Smooth muscle cell (in vitro differentiated cells): ENCODE measurements at regions not wholly inside any gene's neighbourhood (a gene's known extent, or its start where the extent isn't known, plus 50 kb on each side); places are given as distances from the start of the nearest gene placed in this dataset.

Experiments
- DNase-seq: peaks from one replicate; lab custom pipeline; 2025; ENCODE audit not compliant: unreplicated experiment; lab: John Stamatoyannopoulos, UW
- H2AFZ ChIP-seq: fragments of 200-600 bp; sonication (generic); 2 replicates; pipeline ENCODE4 v1.6.0; 2016; ENCODE audit warnings: antibody characterized with exemption, low read depth, mild to moderate bottlenecking
- H3F3A ChIP-seq: fragments of 200-600 bp; sonication (generic); 2 replicates; pipeline ENCODE4 v1.6.0; 2017; ENCODE audit warnings: antibody characterized with exemption, low read depth
- H3K27ac ChIP-seq: fragments of 200-600 bp; sonication (generic); 2 replicates; pipeline ENCODE4 v1.5.1; 2016; ENCODE audit warnings: low read depth, mild to moderate bottlenecking
- H3K27me3 ChIP-seq: fragments of 200-600 bp; sonication (generic); 2 replicates; pipeline ENCODE4 v1.6.1; 2016; ENCODE audit warnings: low read depth, mild to moderate bottlenecking
- H3K36me3 ChIP-seq: fragments of 200-600 bp; sonication (generic); 2 replicates; pipeline ENCODE4 v1.5.1; 2016; ENCODE audit warnings: low read depth
- H3K4me1 ChIP-seq: fragments of 200-600 bp; sonication (generic); 2 replicates; pipeline ENCODE4 v1.5.1; 2016; ENCODE audit warnings: low read depth
- H3K4me2 ChIP-seq: fragments of 200-600 bp; sonication (generic); 2 replicates; pipeline ENCODE4 v1.6.0; 2016; ENCODE audit warnings: mild to moderate bottlenecking
- H3K4me3 ChIP-seq: fragments of 200-600 bp; sonication (generic); 2 replicates; pipeline ENCODE4 v1.5.1; 2016; ENCODE audit warnings: mild to moderate bottlenecking
- H3K79me2 ChIP-seq: fragments of 200-600 bp; sonication (generic); 2 replicates; pipeline ENCODE4 v1.6.0; 2016; ENCODE audit warnings: low read depth, mild to moderate bottlenecking
- H3K9ac ChIP-seq: fragments of 200-600 bp; sonication (generic); 2 replicates; pipeline ENCODE4 v1.6.0; 2016; ENCODE audit warnings: low read depth
- H3K9me3 ChIP-seq: fragments of 200-600 bp; sonication (generic); replicated peaks from 2 replicates; pipeline ENCODE4 v1.5.1; 2016; ENCODE audit warnings: low read depth
- H4K20me1 ChIP-seq: fragments of 200-600 bp; sonication (generic); 2 replicates; pipeline ENCODE4 v1.6.0; 2016; ENCODE audit warnings: low read depth
- WGBS: methylation state at CpG from one replicate; pipeline ENCODE4 v1.1.7; 2016; ENCODE audit warnings: low lambda C conversion rate; 5-methylcytosine and 5-hydroxymethylcytosine counted together
- TF ChIP-seq, protein P1 (sequence below): fragments of 200-600 bp; sonication (generic); IDR thresholded peaks from 2 replicates; pipeline ENCODE4 v1.5.1; 2017; ENCODE audit warnings: borderline replicate concordance, mild to moderate bottlenecking, antibody characterized with exemption; ENCODE audit not compliant: insufficient read depth, poor library complexity, severe bottlenecking

DNA sequence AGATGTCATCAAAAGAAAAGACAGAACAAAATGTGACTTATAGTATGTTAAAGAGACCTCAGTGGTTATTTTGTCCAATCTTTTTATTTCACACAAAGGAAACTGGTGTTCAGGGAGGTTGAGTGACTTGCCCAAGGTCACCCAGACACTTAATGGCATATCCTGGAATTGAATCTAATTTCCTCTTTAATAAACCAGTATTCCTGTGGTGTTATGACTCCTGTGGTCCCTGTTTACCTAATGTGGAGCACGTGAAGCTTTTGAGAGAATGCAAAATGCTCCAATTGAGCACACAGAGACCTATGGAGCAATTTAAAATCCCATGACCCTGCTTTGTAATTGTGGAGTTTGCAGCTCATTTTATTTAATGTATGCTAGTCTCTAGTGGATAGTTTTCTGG is 251.9 kb downstream of the REEP3 start:
- Histone ChIP-seq H3K27me3 (peaks cover 4% of the 10 kb centered on the region), H3K27ac (no peak overlapping the region), H3K4me1 (no peaks in the 10 kb centered on the region), H3K4me2 (no peak overlapping the region), H3F3A (no peaks in the 10 kb centered on the region), H3K9me3 (no peaks in the 10 kb centered on the region), H2AFZ (no peak overlapping the region), H3K4me3 (no peak overlapping the region), H3K36me3 (no peaks in the 10 kb centered on the region), H3K79me2 (no peaks in the 10 kb centered on the region), H4K20me1 (no peaks in the 10 kb centered on the region), H3K9ac (no peak overlapping the region)
- no peak for DNase-seq
- TF ChIP-seq, protein P1, sequence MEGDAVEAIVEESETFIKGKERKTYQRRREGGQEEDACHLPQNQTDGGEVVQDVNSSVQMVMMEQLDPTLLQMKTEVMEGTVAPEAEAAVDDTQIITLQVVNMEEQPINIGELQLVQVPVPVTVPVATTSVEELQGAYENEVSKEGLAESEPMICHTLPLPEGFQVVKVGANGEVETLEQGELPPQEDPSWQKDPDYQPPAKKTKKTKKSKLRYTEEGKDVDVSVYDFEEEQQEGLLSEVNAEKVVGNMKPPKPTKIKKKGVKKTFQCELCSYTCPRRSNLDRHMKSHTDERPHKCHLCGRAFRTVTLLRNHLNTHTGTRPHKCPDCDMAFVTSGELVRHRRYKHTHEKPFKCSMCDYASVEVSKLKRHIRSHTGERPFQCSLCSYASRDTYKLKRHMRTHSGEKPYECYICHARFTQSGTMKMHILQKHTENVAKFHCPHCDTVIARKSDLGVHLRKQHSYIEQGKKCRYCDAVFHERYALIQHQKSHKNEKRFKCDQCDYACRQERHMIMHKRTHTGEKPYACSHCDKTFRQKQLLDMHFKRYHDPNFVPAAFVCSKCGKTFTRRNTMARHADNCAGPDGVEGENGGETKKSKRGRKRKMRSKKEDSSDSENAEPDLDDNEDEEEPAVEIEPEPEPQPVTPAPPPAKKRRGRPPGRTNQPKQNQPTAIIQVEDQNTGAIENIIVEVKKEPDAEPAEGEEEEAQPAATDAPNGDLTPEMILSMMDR, result no peak
- 48% methylated on average over 1 of the region's 1 CpG for WGBS

DNA sequence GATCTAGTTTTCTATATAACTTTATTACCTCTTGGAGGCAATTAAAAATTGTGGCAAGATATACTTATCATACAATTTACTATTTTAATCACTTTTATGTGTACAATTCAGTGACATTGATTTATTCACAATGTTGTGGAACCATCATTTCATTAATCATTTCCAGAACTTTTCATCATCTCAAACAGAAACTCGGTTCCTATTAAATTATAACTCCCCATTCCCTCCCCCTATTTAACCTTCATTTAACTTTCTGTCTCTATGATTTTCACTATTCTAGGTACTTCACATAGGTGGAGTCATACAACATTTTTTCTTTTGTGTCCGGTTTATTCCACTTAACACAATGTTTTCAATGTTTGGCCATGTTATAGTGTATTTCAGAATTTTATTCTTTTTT is 252.8 kb downstream of the REEP3 start:
- Histone ChIP-seq H3K27me3 (peaks cover 4% of the 10 kb centered on the region), H2AFZ (no peak overlapping the region), H3K27ac (no peak overlapping the region), H3F3A (no peaks in the 10 kb centered on the region), H3K4me2 (no peak overlapping the region), H4K20me1 (no peaks in the 10 kb centered on the region), H3K4me3 (no peak overlapping the region), H3K9ac (no peak overlapping the region), H3K79me2 (no peaks in the 10 kb centered on the region), H3K36me3 (no peaks in the 10 kb centered on the region), H3K9me3 (no peaks in the 10 kb centered on the region), H3K4me1 (no peaks in the 10 kb centered on the region)
- TF ChIP-seq, protein P1, result no peak
- no peak for DNase-seq
- 95% methylated on average over 2 of the region's 2 CpGs for WGBS

DNA sequence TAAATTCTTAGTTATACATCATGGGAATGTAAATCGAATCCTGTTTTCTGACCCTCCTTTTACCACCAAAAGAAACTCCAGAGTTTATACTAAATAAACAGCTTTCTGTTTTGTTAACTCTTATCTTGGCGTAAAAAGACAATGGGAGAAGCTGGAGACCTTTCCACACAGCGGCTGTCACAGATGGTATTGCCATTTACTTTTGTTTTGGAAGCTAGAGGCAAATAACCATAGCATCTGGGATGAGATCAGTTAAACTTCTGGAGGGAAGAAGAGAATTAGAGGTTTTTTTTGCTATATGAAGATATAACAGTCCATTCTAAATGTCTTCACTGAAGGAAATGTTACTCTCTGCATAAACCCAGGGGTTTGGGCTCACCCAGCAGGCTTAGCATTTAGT is 258.9 kb downstream of the REEP3 start:
- Histone ChIP-seq H3F3A (no peaks in the 10 kb centered on the region), H3K27me3 (peaks cover 4% of the 10 kb centered on the region), H3K27ac (no peak overlapping the region), H3K4me3 (no peak overlapping the region), H3K4me2 (no peak overlapping the region), H3K79me2 (no peaks in the 10 kb centered on the region), H3K9ac (no peak overlapping the region), H3K36me3 (no peaks in the 10 kb centered on the region), H3K4me1 (no peaks in the 10 kb centered on the region), H3K9me3 (no peaks in the 10 kb centered on the region), H4K20me1 (no peaks in the 10 kb centered on the region), H2AFZ (no peak overlapping the region)
- DNase-seq, result no peak
- TF ChIP-seq, protein P1, result no peak
- 92% methylated on average over 3 of the region's 3 CpGs for WGBS

DNA sequence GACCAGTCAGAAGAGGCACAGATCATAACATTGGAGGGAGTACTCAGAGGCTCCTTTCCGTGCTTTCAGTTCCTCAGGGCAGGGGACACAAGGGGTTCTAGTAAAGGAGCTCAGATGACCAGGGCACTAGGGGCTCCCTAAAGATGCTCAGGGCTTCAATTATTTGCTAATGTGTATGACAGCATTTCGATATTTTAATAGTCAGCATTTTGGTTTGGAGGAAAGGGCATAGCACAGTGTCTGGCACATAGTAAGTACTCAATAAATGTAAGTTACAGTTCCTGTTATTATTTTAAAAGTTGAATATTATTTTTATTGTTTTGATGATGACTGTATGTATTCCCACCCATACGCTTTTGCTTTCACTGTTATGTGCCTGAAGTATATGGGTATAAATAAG is 260.0 kb downstream of the REEP3 start:
- H3K9ac ChIP-seq, result no peak overlapping the region
- WGBS, result 91% methylated on average over 3 of the region's 3 CpGs
- H3K36me3 ChIP-seq, result no peaks in the 10 kb centered on the region
- no peak overlapping the region for H3K27ac ChIP-seq
- no peak overlapping the region for H3K4me3 ChIP-seq
- no peaks in the 10 kb centered on the region for H3K79me2 ChIP-seq
- H3K27me3 ChIP-seq, result peaks cover 2% of the 10 kb centered on the region
- DNase-seq, result no peak
- no peaks in the 10 kb centered on the region for H4K20me1 ChIP-seq
- H2AFZ ChIP-seq, result no peak overlapping the region
- TF ChIP-seq, protein P1, result no peak
- no peaks in the 10 kb centered on the region for H3K9me3 ChIP-seq
- H3K4me1 ChIP-seq, result no peaks in the 10 kb centered on the region
- no peak overlapping the region for H3K4me2 ChIP-seq
- no peaks in the 10 kb centered on the region for H3F3A ChIP-seq
